Peyer's patch (tissue), 4 donors: ENCODE measurements at regions not wholly inside any gene's neighbourhood (a gene's known extent, or its start where the extent isn't known, plus 50 kb on each side); places are given as distances from the start of the nearest gene placed in this dataset.

ENCODE experiments used
- POLR2A ChIP-seq, 2 donors: fragments of 450-650 bp; IDR thresholded peaks; one replicate each; pipeline ENCODE4 v1.5.1; 2017; ENCODE audit warnings: antibody characterized with exemption in 2 of 2, mild to moderate bottlenecking in 2 of 2, moderate library complexity in 2 of 2
- TF ChIP-seq, protein P1 (sequence below), 6 experiments: fragments of 450-650 bp in 4 of 6; fragments of 200-600 bp in 2 of 6; sonication (generic) in 1 of 6; IDR thresholded peaks; one replicate each; pipeline ENCODE4 v1.5.1; 2017 to 2019; ENCODE audit warnings: antibody characterized with exemption in 6 of 6, mild to moderate bottlenecking in 3 of 6, moderate library complexity in 1 of 6

DNA sequence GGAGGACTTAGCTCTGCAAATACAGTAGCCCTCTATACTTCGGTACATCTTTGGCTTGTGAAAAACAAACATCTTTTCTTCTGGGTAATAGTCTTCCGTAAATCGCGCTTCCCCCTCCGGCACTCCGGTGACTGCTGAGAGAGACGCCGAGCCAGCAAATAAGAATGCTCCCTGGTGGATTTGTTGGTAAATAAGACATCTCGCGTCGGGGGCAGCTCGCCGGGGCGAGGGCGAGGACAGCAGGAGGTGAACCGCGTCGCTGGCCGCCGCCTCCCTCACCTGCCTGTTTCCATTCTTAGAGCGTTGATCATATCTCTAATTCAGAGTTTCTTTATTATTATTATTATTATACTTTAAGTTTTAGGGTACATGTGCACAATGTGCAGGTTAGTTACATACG lies 117.6 kb downstream of the PMAIP1 start:
- TF ChIP-seq, protein P1, sequence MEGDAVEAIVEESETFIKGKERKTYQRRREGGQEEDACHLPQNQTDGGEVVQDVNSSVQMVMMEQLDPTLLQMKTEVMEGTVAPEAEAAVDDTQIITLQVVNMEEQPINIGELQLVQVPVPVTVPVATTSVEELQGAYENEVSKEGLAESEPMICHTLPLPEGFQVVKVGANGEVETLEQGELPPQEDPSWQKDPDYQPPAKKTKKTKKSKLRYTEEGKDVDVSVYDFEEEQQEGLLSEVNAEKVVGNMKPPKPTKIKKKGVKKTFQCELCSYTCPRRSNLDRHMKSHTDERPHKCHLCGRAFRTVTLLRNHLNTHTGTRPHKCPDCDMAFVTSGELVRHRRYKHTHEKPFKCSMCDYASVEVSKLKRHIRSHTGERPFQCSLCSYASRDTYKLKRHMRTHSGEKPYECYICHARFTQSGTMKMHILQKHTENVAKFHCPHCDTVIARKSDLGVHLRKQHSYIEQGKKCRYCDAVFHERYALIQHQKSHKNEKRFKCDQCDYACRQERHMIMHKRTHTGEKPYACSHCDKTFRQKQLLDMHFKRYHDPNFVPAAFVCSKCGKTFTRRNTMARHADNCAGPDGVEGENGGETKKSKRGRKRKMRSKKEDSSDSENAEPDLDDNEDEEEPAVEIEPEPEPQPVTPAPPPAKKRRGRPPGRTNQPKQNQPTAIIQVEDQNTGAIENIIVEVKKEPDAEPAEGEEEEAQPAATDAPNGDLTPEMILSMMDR (IDR thresholded peaks at IDR 0.05), result no peak
- TF ChIP-seq POLR2A (IDR thresholded peaks at IDR 0.05), result no peak
